AG08396 (cell line): ENCODE measurements at regions not wholly inside any gene's neighbourhood (a gene's known extent, or its start where the extent isn't known, plus 50 kb on each side); places are given as distances from the start of the nearest gene placed in this dataset.
"Not testable (repeated sequence)": the region's sequence is repeated elsewhere in the genome, so short reads cannot be mapped to it uniquely, and the experiment has no call there.

Experiments
- DNase-seq: peaks from one replicate; pipeline ENCODE4 v3.0.0; 2012; ENCODE audit warnings: low spot score, mixed read lengths

- no peak for DNase-seq
Measured at GRCh38 chr14:87630846-87631245, 362.1 kb downstream of the GALC start.

GRCh38 chr14:87629788-87630187, 363.2 kb downstream of the GALC start:
- no peak for DNase-seq

GRCh38 chr14:87628780-87629179, 364.2 kb downstream of the GALC start:
- no peak for DNase-seq

- DNase-seq = peak; percentile 63
Measured at GRCh38 chr14:87628129-87628528, 364.9 kb downstream of the GALC start.

GRCh38 chr14:87626266-87626665, 366.7 kb downstream of the GALC start:
- no peak for DNase-seq

GRCh38 chr14:87623616-87624015, 369.4 kb downstream of the GALC start:
- DNase-seq = no peak

GRCh38 chr14:87617079-87617478, 375.9 kb downstream of the GALC start:
- DNase-seq = no peak

- DNase-seq = peak; percentile 66
Measured at GRCh38 chr14:87615822-87616679, 376.9 kb downstream of the GALC start.

GRCh38 chr14:87615047-87615446, 377.9 kb downstream of the GALC start:
- DNase-seq = no peak

GRCh38 chr14:87613881-87614280, 379.1 kb downstream of the GALC start:
- DNase-seq = no peak

GRCh38 chr14:87607056-87607455, 385.9 kb downstream of the GALC start:
- not testable (repeated sequence) for DNase-seq

GRCh38 chr14:87601036-87601435, 391.9 kb downstream of the GALC start:
- DNase-seq = no peak

GRCh38 chr14:87600240-87600639, 392.7 kb downstream of the GALC start:
- no peak for DNase-seq

GRCh38 chr14:87581298-87581697, 411.7 kb downstream of the GALC start:
- no peak for DNase-seq

GRCh38 chr14:87579036-87579435, 413.9 kb downstream of the GALC start:
- no peak for DNase-seq

GRCh38 chr14:87575378-87575777, 417.6 kb downstream of the GALC start:
- DNase-seq = no peak

GRCh38 chr14:87573591-87573990, 419.4 kb downstream of the GALC start:
- DNase-seq = no peak

- DNase-seq = no peak
Measured at GRCh38 chr14:87567618-87568295, 425.2 kb downstream of the GALC start.

- DNase-seq = peak; percentile 7
Measured at GRCh38 chr14:87566991-87567390, 426.0 kb downstream of the GALC start.

- DNase-seq = no peak
Measured at GRCh38 chr14:87547536-87547935, 445.4 kb downstream of the GALC start.

- DNase-seq = no peak
Measured at GRCh38 chr14:87542288-87542687, 450.7 kb downstream of the GALC start.

GRCh38 chr14:87540339-87540738, 452.6 kb downstream of the GALC start:
- DNase-seq = no peak

GRCh38 chr14:87529081-87529480, 463.9 kb downstream of the GALC start:
- DNase-seq = no peak
